Hematopoietic multipotent progenitor cell treated with erythropoietin and hydrocortisone succinate and interleukin-3 and kit ligand, for 4 days (in vitro differentiated cells): ENCODE measurements at regions not wholly inside any gene's neighbourhood (a gene's known extent, or its start where the extent isn't known, plus 50 kb on each side); places are given as distances from the start of the nearest gene placed in this dataset.

Experiments used
- DNase-seq: peaks from one replicate; pipeline ENCODE4 v3.0.0-alpha.2; 2015

DNA sequence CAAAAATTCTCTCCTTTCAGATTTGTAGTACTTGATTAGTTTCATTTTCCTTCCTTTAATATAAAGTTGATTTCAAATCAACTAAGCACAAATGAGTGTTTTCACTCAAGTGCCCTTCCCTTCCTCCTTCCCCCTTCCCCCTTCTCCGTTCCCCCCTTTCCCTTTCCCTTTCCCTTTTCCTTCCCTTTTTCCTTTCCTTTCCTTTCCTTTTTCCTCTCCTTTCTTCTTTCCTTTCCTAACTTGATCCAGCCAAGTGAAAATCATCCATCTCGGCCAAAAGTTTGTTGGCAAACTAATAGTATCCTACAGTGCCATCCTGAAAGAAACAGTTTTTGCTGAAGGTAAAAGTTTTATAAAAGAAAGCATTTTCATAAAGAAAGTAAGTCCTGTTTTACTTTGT, 85.3 kb upstream of the CD180 start:
- no peak for DNase-seq

DNA sequence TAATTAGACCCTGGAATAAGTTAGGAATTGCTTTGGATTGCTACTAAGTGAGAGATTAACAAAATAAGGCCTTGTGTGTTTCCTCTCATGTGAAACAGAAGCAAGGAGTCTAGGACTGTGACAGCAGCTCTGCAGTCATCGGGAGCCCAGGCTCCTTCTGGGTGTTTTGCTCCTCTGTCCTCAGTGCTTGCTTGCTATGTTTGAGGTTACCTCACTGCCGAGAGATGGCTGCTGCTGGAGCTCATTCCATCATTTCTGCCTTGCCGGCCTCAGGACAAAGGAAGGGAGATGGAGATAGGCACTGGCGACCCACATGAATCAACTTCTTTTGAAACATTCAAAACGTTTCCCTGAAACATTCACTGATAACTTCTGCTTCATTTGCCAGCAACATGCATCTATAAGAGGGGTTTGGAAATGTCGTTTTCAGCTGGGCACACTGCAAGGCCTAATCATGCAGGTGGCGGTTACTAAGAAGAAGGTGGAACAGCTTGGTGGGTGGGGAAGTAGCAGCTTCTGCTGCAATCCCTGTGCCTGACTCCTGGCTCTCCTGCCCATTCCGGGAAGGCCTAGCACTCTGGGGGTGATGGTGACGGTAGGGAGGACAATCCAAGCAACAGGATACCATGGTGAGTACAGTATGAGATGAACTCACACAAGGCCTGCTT, 77.2 kb upstream of the CD180 start:
- DNase-seq: no peak

DNA sequence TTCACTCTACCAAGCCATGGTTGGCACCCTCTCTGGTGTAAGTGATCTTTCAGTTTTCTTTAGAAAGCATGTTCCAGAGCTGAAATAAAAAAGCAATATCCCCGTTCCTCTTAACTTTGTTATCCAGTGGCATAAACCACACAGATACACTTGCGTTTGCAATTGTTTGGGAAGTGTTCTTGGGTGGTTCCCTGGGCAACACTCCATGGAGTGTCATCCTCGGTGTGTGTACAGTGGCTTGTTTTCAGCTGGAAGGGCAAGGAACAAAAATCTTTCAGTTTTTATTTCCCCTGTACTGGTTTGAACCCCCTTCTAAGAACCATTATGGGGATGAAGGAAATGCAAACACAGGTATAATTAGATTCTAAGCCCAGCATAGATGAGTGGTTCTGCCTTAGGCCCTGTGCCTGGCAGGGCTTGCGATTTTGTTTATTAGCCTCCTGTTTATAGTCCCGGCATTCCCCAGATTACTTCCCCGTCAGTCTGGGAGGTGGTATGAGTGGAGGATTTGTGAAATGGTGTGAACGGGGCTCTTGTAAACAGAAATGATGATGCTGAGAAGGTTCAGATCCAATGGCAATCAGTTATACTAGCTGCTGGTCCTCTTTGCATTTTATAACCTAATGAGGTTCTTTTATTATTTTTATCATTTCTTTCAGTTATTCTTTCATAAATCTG, 76.0 kb upstream of the CD180 start:
- DNase-seq: no peak

DNA sequence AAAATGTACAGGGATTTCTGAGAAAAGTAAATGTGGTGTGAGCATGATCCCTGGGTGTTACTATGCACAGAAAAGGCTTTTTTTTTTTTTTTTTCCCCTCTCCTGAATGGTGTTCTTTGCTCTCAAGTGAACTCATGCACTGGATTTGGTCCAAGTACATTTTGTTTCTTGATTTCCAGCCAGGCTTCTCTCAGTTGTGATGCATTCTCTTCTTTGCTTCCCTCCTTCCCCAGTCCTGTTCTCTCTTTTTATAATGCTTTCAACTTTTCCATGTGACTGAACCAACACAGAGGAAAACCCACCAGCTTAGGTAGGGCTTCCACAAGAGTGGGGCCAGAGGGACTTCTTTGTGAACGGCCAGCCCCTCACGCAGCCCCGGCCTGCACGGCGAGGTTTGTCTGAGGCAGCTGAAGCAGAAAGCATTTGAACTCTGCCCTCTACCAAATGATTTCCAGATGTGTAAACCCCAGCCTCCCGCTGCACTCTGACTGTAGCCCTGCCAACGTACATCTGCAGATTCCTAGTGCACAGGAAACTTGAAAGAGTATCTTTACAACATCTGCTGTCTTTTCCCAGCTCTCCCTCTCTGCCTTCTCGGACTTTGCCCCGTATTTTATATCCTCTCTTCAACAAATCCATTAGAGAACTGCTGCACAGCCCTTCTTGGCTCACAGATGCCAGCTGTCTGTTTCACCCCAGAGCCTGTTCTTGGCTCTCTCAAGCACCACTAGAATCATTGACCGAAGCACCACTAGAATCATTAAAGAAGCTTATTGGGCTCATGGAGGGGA, 71.8 kb upstream of the CD180 start:
- no peak for DNase-seq

DNA sequence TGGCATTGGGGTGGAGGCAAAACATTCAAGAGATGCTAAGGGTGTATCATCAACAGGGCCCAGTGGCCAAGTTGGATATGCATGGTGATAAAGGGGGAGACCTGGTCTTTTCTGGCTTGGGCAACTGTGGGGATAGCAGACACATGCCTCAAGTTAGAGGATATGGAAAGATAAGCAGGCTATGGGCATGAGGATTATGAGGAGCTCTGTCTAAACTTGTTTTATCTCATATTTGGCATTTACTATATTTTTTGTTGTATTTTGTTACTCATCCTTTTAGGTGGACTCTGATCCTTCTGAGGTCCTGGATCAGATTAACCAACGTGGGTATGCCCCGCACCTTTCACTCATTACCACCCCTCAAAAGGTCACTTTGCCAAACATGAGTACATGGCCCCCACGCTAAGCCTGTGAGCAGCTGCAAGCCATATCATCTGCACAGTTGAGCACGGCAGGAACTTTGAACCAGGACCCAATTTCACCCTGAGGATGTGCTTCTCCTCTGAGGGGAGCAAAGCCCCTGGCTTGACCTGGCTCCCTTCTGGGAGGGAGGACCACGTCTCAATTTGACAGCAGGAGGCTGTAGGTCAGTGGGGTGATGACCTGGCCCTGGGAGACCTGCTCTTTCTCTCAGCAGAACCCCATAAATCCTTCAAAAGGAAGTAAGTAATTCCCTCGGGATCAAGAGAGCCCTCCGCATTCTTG, 71.1 kb upstream of the CD180 start:
- no peak for DNase-seq

DNA sequence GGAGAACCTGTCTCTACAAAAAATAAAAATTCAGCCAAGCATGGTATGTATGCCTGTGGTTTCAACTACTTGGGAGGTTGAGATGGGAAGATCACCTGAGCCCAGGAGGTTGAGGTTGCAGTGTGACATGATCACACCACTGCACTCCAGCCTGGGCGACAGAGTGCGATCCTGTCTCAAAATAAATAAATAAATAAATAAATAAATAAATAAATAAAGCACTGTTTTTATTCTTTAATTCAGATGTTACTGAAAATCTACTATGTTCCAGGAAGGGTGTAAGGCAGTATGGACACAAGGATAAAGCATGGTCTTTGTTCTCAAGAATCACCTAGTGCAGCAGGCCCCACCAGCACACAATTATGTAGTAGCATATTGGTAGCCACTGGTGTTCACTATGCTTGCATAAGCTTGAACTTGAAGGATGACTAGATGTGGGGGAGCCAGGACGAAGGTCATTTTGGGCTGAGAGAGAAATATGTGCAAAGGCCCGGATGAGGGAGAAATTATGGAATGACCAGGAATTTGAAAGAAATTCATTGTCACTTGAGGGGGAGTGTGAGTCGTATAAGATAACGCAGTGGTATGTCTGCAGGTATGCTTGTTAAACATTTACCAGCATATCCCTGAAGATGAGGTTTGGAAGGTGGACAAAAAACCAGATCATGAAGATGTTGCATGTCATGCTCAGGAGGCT, 70.2 kb upstream of the CD180 start:
- DNase-seq: no peak

DNA sequence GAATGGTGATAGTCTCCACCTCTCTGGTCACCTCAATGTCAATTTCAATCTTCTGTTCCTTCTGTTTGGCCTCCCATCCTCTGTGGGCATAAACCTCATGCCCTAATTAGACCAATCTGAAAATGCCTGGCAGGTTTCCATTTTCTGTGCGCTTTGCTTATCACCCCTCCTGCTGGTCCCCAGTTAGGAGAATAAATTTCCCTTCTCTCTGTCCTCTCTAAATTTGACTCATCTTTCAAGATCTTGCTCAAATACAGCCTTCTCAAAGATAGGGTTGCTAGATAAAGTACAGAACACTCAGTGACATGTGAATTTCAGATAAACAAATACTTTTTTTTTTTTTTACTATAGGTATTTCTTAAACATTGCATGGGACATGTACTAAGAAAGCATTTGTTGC, 69.4 kb upstream of the CD180 start:
- no peak for DNase-seq

DNA sequence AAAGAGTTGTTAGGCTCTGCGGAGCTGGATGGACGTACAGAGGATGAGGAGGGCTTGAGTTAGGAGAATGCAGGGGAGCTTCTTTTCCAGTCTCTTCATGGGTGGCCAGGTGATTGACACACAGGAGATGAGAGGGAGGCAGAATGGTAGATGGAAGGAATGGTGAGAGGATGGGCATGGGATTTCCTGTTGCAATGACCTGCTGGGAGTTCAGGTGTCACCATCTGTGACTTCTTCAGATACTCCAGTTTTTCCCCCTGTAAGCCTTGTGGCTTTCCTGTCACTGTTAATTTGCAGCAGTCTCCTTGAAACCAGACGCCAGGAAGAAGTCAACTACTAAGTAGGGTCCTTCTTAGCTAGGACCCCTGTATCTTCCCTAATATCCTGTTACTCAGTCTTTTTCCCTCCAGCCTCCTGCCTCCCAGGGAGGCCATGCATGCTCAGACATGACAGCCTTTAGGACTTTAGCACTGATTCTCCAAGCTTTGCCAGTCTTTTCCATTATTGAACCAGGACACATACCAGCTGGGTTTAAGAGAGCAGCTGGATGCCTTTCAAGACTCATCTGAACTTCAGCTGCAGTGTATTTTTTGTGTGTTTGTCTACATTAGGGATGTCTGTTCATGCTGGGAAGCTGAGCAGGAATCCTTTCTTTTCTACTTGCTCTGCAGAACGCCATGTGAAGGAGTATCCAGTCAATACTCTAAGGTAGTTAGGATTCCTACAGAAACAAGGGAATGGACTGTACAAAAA, 67.2 kb upstream of the CD180 start:
- no peak for DNase-seq

DNA sequence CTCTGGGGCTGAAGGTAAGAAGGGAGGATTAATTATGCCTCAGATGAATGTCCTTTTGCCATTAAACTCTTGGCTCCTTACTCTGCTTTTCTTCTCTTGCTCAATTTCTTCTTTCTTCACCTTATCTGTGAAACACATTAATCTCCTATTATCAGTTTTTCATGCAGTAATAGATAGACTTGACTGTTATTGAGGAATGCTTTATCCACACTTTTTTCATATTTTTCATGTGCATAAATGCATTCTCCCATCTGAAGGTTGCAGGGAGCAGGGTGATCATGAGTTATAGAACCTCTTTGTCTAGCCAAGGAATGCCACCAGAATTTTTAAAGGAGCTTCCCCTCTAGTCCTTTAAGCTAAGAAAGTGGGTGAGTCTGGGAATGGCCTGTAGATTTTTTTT, 66.4 kb upstream of the CD180 start:
- no peak for DNase-seq

DNA sequence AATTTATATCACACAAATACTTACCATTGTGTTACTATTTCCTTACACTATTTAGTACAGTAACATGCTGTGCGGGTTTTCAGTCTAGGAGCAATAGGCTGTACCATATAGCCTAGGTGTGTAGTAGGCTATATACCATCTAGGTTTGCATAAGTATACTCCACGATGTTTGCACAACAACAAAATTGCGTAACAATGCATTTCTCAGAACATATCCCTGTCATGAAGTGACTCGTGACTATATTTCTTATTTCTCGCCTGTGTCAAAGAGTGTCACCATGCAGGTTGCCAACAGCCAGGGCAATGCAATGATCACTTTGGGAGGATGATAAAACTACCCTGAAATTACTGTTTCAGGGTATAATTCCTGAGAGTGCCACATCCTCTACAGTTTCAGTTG, 65.6 kb upstream of the CD180 start:
- no peak for DNase-seq

DNA sequence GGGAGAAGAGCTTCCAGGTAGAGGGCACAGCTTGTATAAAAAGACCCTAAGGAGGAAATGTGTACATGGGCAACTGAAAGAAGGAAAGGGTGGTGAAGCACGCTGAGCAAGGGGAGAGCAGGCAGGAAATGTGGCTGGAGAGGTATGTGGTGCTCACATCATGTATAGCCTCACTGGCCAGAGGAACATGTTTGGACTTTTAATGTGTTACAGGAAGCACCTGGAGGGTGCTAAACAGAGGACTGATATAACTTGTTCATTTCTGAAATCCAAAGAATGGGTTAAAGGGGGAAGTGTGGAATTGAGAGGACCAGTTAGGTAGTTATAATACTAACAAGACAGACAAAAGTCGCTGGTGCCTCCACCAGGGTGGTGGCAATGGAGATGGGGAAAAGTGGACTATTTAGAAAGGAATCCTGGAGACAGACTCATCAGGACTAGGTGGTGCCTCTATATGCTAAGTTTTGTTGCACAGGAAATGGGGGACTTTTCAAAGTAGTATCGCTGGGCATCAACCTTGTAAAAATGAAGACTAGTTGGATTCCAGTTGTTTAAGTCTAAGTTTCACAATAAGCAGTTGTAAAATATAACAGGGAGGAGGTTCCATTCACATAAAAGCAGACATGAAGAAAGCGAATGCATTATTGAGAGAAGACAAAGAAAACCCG, 63.1 kb upstream of the CD180 start:
- no peak for DNase-seq

DNA sequence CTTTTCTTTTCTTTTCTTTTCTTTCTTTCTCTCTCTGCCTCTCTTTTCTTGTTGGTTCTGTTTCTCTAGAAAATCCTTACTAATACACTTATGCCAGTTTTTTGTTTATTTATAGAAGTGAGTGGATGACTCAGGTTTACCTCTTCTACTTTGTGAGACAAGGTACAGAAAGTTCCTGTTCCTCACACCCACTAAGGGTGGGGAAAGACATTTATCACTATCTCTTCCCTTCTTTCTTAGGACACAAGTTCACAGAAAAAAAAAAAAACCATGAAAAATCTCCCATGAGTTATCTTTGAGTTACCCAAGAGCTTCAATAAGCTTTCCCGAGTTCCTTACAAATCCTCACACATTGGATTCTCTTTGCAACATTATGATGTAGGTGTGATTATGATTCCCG, 60.9 kb upstream of the CD180 start:
- no peak for DNase-seq

DNA sequence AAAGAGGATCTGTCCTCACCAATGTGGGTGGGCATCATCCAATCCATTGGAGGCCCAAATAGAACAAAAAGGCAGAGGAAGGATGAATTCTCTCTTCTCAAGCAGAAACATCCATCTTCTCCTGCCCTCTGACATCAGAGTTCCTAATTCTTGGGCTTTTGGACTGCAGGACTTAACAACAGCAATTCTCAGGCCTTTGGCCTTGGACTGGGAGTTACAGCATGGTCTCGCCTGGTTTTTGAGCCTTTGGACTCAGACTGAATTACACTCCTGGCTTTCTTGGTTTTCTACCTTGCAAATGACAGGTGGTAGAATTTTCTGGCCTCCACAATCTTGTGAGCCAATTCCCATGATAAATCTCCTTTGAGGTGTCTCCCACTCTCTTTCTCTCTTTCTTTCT, 60.5 kb upstream of the CD180 start:
- no peak for DNase-seq

DNA sequence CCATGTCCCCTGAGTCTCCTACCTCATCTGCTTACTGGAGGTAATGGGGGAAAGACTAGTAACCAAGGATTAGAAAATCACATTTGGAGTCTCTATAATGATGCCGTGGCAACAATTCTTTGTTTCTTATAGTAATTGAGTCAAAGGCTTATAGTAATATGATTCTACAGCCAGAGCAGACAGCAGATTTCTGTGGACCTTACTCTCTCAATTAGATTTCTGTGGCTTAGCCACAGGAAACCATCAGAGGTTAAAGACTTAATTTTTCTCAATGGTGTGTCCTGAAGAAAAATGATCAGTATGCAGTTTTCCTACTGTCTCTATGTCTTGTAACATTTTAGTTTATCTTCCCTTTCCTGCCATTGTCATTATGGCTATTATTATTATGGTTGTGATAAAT, 59.3 kb upstream of the CD180 start:
- DNase-seq: no peak

DNA sequence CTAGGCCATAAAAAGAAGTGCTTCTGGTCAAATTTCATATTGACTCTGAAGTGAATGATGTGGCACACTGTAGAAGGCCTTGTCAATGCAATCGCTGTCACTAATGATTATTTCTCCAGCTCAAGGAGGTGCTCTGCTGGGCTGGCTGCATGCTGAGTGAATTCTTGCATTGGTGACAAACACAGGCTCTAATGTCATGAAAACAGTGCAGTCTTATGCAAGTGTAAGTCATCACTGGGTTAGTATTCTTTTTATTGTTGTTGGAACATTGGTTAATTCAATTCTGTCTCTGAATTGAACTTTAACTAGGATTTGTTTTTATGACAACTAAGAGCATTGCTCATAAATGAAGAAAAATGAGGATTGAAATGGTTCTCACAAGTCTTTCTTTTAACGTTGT, 57.3 kb upstream of the CD180 start:
- DNase-seq: no peak

DNA sequence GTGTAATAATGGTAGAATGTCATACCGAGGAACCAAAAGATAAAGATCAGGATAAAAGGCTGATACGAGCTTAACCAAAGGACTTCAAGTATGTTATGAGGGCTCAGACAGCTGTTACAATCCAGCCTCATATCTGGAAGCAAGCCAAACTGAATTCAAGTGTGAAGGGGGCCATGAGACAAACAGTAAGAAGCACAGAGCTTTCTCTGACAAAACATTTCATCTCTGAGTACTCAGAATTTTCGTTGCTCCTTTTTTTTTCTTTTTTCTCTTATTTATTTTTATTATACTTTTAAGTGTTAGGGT, 52.9 kb upstream of the CD180 start:
- no peak for DNase-seq

DNA sequence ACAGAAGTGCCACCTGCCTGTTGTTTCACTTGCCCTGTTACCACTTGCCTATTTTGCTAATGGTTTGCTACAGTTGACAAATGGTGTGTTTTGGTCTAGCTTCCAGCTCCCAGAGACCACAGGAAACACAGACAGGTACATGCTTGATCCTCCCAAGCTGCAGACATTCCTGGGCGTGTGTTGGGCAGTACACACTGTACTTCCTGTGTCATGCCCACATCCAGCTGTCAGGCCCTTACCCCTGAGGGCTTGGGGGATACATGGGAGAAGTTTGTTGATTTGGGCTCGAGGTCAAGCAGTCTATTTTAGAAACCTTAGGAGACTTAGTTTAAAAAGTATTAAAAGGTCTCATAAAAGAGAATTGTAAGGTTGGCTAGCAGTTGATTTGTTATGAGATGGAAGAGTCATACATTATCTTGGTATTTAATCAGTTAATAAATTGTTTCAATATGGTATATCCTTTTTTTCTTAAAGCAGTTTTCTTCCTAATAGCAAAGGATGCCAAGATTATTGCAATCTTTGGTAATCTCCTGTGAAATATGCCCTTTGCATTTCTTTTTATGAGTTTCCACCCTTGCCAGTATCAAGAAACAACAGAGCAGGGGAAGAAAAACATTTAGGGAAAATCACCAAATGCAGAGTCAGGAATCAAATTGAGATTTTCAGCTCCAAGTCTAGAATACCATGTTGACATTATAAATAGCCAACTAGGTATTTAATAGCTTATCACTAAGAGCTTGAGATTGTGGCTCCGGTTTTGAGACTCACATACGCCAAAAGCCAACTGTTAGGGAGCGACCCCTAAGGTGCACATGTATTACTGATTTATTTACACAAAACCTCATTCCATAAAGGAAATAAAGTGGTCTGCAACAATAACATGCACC, 52.3 kb upstream of the CD180 start:
- DNase-seq: no peak

DNA sequence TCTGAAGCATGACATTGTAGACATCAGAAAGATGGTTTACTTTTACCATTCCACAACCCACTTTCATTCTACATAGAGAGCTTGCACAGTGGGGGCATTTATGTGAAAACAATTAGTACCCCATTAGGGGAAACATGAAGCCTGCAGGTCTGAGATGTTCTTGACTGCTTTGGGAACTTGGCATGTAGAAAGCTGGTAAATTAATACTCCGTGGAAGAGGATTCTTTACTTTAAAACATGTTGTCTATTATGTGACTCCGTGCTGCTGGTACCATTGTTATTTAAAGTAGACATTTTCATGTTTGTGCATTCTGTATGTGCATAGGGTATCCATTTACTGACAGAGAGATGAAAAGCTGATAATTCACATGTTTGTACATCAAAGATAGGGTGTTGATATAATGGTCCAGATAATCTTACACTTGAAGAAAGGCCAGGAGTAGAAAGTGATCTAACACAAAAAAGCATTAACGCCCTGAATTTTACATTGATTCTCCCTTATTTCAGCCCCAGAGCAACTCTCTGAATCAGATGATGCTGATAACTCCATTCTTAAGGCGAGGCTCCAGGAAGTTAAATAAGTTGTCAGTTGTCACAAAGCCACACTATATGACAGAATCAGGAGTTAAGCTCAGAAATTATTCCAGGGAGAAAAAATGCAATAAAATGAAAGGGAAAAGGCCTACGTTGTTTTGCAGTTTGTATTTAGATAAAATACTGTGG, 50.1 kb upstream of the CD180 start:
- DNase-seq: no peak
